Gastroesophageal sphincter (tissue), 4 donors: ENCODE measurements at regions not wholly inside any gene's neighbourhood (a gene's known extent, or its start where the extent isn't known, plus 50 kb on each side); places are given as distances from the start of the nearest gene placed in this dataset.

Experiments
- ATAC-seq: fragments of 150-250 bp; one replicate; pipeline ENCODE4 v1.9.1; 2016; ENCODE audit warnings: mild to moderate bottlenecking, moderate library complexity
- H3K27ac ChIP-seq, 4 donors: fragments of 200-600 bp; sonication (generic) in 3 of 4; 1 replicate in 3 of 4; 2 replicates in 1 of 4; pipeline ENCODE4 v1.5.1; 2016 to 2019
- H3K27me3 ChIP-seq: fragments of 200-600 bp; sonication (generic); one replicate; pipeline ENCODE4 v1.5.1; 2019
- H3K36me3 ChIP-seq, 2 donors: fragments of 200-600 bp; sonication (generic); one replicate each; pipeline ENCODE4 v1.5.1; 2019; ENCODE audit warnings: control low read depth in 1 of 2
- H3K4me1 ChIP-seq, 3 donors: fragments of 200-600 bp; sonication (generic); 1 replicate in 2 of 3; 2 replicates in 1 of 3; pipeline ENCODE4 v1.5.1; 2016 to 2019; ENCODE audit warnings: control low read depth in 2 of 3
- H3K4me3 ChIP-seq, 2 donors: fragments of 200-600 bp; sonication (generic); one replicate each; pipeline ENCODE4 v1.5.1; 2019; ENCODE audit warnings: mild to moderate bottlenecking in 1 of 2, moderate library complexity in 1 of 2
- H3K9me3 ChIP-seq, 3 donors: fragments of 200-600 bp; sonication (generic); one replicate each; pipeline ENCODE4 v1.5.1; 2017 to 2019; ENCODE audit warnings: control low read depth in 2 of 3
- CTCF ChIP-seq, 4 experiments: fragments of 200-600 bp in 2 of 4; fragments of 450-650 bp in 2 of 4; sonication (generic) in 1 of 4; IDR thresholded peaks; one replicate each; pipeline ENCODE4 v1.5.1; 2017 to 2019; ENCODE audit warnings: antibody characterized with exemption in 4 of 4, mild to moderate bottlenecking in 2 of 4, moderate library complexity in 2 of 4
- EP300 ChIP-seq: sonication (generic); formaldehyde crosslinking; IDR thresholded peaks from one replicate; pipeline ENCODE4 v1.6.1; 2017; ENCODE audit warnings: antibody characterized with exemption, mild to moderate bottlenecking
- POLR2A ChIP-seq, 2 donors: fragments of 450-650 bp; IDR thresholded peaks; one replicate each; pipeline ENCODE4 v1.6.1; 2017; ENCODE audit warnings: antibody characterized with exemption in 2 of 2, mild to moderate bottlenecking in 2 of 2, moderate library complexity in 1 of 2
- POLR2AphosphoS5 ChIP-seq: sonication (generic); formaldehyde crosslinking; IDR thresholded peaks from one replicate; pipeline ENCODE4 v1.6.1; 2017; ENCODE audit warnings: antibody characterized with exemption
- WGBS, 2 donors: methylation state at CpG; one replicate each; pipeline ENCODE4 v1.1.5; 2018; ENCODE audit warnings: low coverage in 1 of 2; 5-methylcytosine and 5-hydroxymethylcytosine counted together

- Histone ChIP-seq H3K36me3 (no peaks in the 10 kb centered on the region), H3K27me3 (no peaks in the 10 kb centered on the region), H3K4me3 (peak overlapping the region in 1 of 2 donors; percentile 16), H3K9me3 (no peaks in the 10 kb centered on the region), H3K4me1 (peaks cover 0 to 16% (median 2%) of the 10 kb centered on the region in 3 donors), H3K27ac (peak overlapping the region in 1 of 4 donors; percentile 1)
- no peak for TF ChIP-seq POLR2A (IDR thresholded peaks at IDR 0.05)
- no peak for TF ChIP-seq EP300
- TF ChIP-seq CTCF (IDR thresholded peaks at IDR 0.05), result peak in 1 of 4 experiments; percentile 9
- TF ChIP-seq POLR2AphosphoS5, result no peak
- 17% methylated on average over 11 of the region's 12 CpGs; no CpG with 5 or more reads in 1 of the 2 donors for WGBS, 2 donors
- ATAC-seq, result peak; percentile 76
Observed at GRCh38 chr2:221104361-221104811, 467.7 kb downstream of the EPHA4 start.

GRCh38 chr2:221106241-221106640, 465.9 kb downstream of the EPHA4 start:
- WGBS, 2 donors, result 93 to 97% methylated on average over 3 of the region's 3 CpGs
- TF ChIP-seq CTCF (IDR thresholded peaks at IDR 0.05), result no peak
- TF ChIP-seq POLR2A (IDR thresholded peaks at IDR 0.05), result no peak
- no peak for TF ChIP-seq EP300
- TF ChIP-seq POLR2AphosphoS5, result no peak
- no peaks in the 10 kb centered on the region for H3K9me3 ChIP-seq
- H3K27ac ChIP-seq, result no peak overlapping the region
- no peaks in the 10 kb centered on the region for H3K36me3 ChIP-seq
- peaks cover 0 to 16% (median 2%) of the 10 kb centered on the region in 3 donors for H3K4me1 ChIP-seq
- no peaks in the 10 kb centered on the region for H3K27me3 ChIP-seq
- no peak for ATAC-seq
- no peak overlapping the region for H3K4me3 ChIP-seq

- peaks cover 0 to 16% (median 2%) of the 10 kb centered on the region in 3 donors for H3K4me1 ChIP-seq
- no peaks in the 10 kb centered on the region for H3K9me3 ChIP-seq
- no peaks in the 10 kb centered on the region for H3K36me3 ChIP-seq
- no peak for ATAC-seq
- 44 to 100% methylated on average over 1 of the region's 1 CpG for WGBS, 2 donors
- H3K27me3 ChIP-seq, result no peaks in the 10 kb centered on the region
- no peak overlapping the region for H3K4me3 ChIP-seq
- TF ChIP-seq CTCF (IDR thresholded peaks at IDR 0.05) (no peak), EP300 (no peak), POLR2A (IDR thresholded peaks at IDR 0.05) (no peak), POLR2AphosphoS5 (no peak)
- no peak overlapping the region for H3K27ac ChIP-seq
Observed at GRCh38 chr2:221107424-221107823, 464.7 kb downstream of the EPHA4 start.

GRCh38 chr2:221109552-221109951, 462.6 kb downstream of the EPHA4 start:
- Histone ChIP-seq H3K4me3 (no peak overlapping the region), H3K4me1 (peaks cover 0 to 8% (median 0%) of the 10 kb centered on the region in 3 donors), H3K36me3 (no peaks in the 10 kb centered on the region), H3K27me3 (no peaks in the 10 kb centered on the region), H3K27ac (no peak overlapping the region), H3K9me3 (no peaks in the 10 kb centered on the region)
- TF ChIP-seq CTCF (IDR thresholded peaks at IDR 0.05), result no peak
- no peak for TF ChIP-seq POLR2AphosphoS5
- TF ChIP-seq EP300, result no peak
- no peak for TF ChIP-seq POLR2A (IDR thresholded peaks at IDR 0.05)
- no peak for ATAC-seq

- no peak overlapping the region for H3K27ac ChIP-seq
- ATAC-seq, result no peak
- no peaks in the 10 kb centered on the region for H3K9me3 ChIP-seq
- WGBS, 2 donors, result 87 to 89% methylated on average over 4 of the region's 4 CpGs
- H3K4me1 ChIP-seq, result no peaks in the 10 kb centered on the region
- H3K36me3 ChIP-seq, result no peaks in the 10 kb centered on the region
- no peak for TF ChIP-seq POLR2AphosphoS5
- TF ChIP-seq CTCF (IDR thresholded peaks at IDR 0.05), result no peak
- TF ChIP-seq POLR2A (IDR thresholded peaks at IDR 0.05), result no peak
- no peak for TF ChIP-seq EP300
- no peaks in the 10 kb centered on the region for H3K27me3 ChIP-seq
- no peak overlapping the region for H3K4me3 ChIP-seq
Observed at GRCh38 chr2:221111739-221112138, 460.4 kb downstream of the EPHA4 start.
